Panc1 (cell line): ENCODE measurements at regions not wholly inside any gene's neighbourhood (a gene's known extent, or its start where the extent isn't known, plus 50 kb on each side); places are given as distances from the start of the nearest gene placed in this dataset.

Experiments used
- ATAC-seq: fragments of 200-7000 bp; cut with Tn5 transposase; 2 replicates; pipeline ENCODE4 v1.9.1; 2020; ENCODE audit warnings: mild to moderate bottlenecking, moderate library complexity
- BruUV-seq: library from RNA; stranded (reverse); fragments of 400-500 nt; replicated peaks from 2 replicates; lab custom pipeline; 2021; lab: Mats Ljungman, UMichigan
- CTCF ChIA-PET: fragments of 300-600 bp; sonication (Branson Sonifier 250); formaldehyde crosslinking; loops from one replicate; lab custom pipeline; 2022; ENCODE audit warnings: antibody characterized with exemption; lab: Charles Lee
- POLR2A ChIA-PET: fragments of 300-600 bp; sonication (Branson Sonifier 250); formaldehyde crosslinking; loops from one replicate; lab custom pipeline; 2022; ENCODE audit warnings: antibody characterized with exemption; lab: Charles Lee
- DNase-seq: peaks from one replicate; pipeline ENCODE4 v3.0.0-alpha.2; 2010; ENCODE audit warnings: low read depth, low spot score
- H3K27ac ChIP-seq: 2 replicates; pipeline ENCODE4 v1.5.1; 2011; ENCODE audit warnings: mild to moderate bottlenecking, low read length, inconsistent platforms
- H3K27me3 ChIP-seq: fragments of 200-500 bp; sonication (Bioruptor generic); 2 replicates; pipeline ENCODE4 v1.6.0; 2014; ENCODE audit warnings: low read length, inconsistent platforms; ENCODE audit not compliant: control insufficient read depth, insufficient read depth
- H3K36me3 ChIP-seq: fragments of 200-500 bp; sonication (Bioruptor generic); 2 replicates; pipeline ENCODE4 v1.5.1; 2014; ENCODE audit warnings: inconsistent platforms, mild to moderate bottlenecking, low read length, moderate library complexity; ENCODE audit not compliant: control insufficient read depth, insufficient read depth
- H3K4me1 ChIP-seq: 2 replicates; pipeline ENCODE4 v1.5.1; 2011; ENCODE audit warnings: inconsistent platforms, mild to moderate bottlenecking, low read length, moderate library complexity; ENCODE audit not compliant: control insufficient read depth, insufficient read depth
- H3K4me3 ChIP-seq, 2 experiments: 2 replicates each; pipeline ENCODE4 v1.5.1; 2011 to 2012; ENCODE audit warnings: low read depth in 2 of 2, low read length in 2 of 2, mild to moderate bottlenecking in 2 of 2, inconsistent platforms in 1 of 2, moderate library complexity in 1 of 2
- H3K9me3 ChIP-seq: fragments of 200-500 bp; sonication (Bioruptor generic); 2 replicates; pipeline ENCODE4 v1.5.1; 2014; ENCODE audit warnings: low read depth, mild to moderate bottlenecking, inconsistent platforms, low read length, moderate library complexity; ENCODE audit not compliant: control insufficient read depth, insufficient read depth
- POLR2AphosphoS5 ChIP-seq: IDR thresholded peaks from 2 replicates; pipeline ENCODE4 v1.6.1; 2012; ENCODE audit warnings: mild to moderate bottlenecking, low read depth, low read length, moderate library complexity
- SIN3A ChIP-seq: IDR thresholded peaks from 2 replicates; pipeline ENCODE4 v1.6.1; 2012; ENCODE audit warnings: low read depth, mild to moderate bottlenecking, low read length, moderate library complexity, borderline replicate concordance; ENCODE audit not compliant: insufficient read depth
- TCF7L2 ChIP-seq: IDR thresholded peaks from 2 replicates; pipeline ENCODE4 v1.6.1; 2011; ENCODE audit warnings: mild to moderate bottlenecking, low read depth, low read length, inconsistent platforms
- in situ Hi-C: cut with HindIII; loops from 2 replicates; pipeline ENCODE4 v1.10.0; 2016; ENCODE audit warnings: low sequenced_read_pairs, low pct_unique_long_range_greater_than_20kb
- intact Hi-C: fragments of 100-400 bp; cut with micrococcal nuclease; formaldehyde crosslinking; loops from one replicate; pipeline ENCODE4 v1.10.0; 2022; ENCODE audit not compliant: unreplicated experiment
- TF ChIP-seq, protein P1 (sequence below): fragments of 450-650 bp; IDR thresholded peaks from 2 replicates; pipeline ENCODE4 v1.5.1; 2017; ENCODE audit warnings: mild to moderate bottlenecking
- TF ChIP-seq, protein P2 (sequence below), 2 experiments: IDR thresholded peaks; 2 replicates each; pipeline ENCODE4 v1.6.1; 2011 to 2012; ENCODE audit warnings: low read depth in 2 of 2, control low read depth in 1 of 2, low read length in 1 of 2, mild to moderate bottlenecking in 1 of 2, moderate library complexity in 1 of 2; ENCODE audit not compliant: insufficient read depth in 1 of 2

DNA sequence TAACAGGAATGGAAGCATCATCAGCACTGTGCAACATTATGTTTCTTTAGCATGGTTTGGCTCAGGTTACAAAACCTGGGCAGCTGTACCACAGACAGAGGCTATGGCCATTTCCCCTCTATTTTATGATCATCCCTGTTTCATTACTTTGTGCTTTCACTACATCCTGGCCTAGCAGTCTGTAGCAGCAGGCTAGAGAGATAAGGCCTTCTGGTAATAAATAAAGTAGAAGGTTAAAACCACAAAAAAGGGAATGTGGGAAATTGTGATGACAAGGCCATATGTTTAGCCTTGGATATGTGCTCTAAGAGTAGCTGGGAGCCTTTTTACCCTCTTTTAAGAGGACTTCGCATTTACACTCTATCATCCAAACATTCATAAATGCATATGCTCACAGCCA lies 266.2 kb upstream of the PHF14 start:
- intact Hi-C loops: no loop called here
- BruUV-seq: no TSS peak

DNA sequence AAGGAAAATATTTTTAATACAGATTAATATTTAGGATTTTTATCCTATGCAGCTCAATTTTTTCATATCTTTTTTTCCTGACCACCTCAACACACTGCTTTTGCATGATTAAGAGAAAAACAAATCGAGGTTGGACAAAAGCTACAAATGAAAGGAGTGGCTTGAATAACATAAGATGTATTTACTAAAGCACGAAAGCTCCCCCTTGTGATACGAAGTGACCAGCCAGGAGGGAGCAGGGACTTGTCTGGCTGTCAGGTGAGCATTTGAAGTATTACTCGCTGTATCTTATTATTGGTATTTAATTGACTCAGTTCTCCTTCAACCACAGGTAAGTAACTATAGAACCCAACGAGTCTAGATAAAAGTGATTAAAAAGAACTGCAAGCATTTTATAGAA lies 265.2 kb upstream of the PHF14 start:
- in situ Hi-C loops (no loop called here), intact Hi-C loops (no loop called here)
- Histone ChIP-seq H3K27ac (no peak overlapping the region), H3K9me3 (no peaks in the 10 kb centered on the region), H3K36me3 (no peaks in the 10 kb centered on the region), H3K27me3 (no peaks in the 10 kb centered on the region), H3K4me1 (no peaks in the 10 kb centered on the region), H3K4me3 (no peak overlapping the region)
- CTCF ChIA-PET: no interaction called here
- ATAC-seq (no peak), DNase-seq (peak; percentile 10)
- BruUV-seq: no TSS peak
- TF ChIP-seq SIN3A (no peak), TCF7L2 (no peak), POLR2AphosphoS5 (no peak)
- TF ChIP-seq, protein P1, sequence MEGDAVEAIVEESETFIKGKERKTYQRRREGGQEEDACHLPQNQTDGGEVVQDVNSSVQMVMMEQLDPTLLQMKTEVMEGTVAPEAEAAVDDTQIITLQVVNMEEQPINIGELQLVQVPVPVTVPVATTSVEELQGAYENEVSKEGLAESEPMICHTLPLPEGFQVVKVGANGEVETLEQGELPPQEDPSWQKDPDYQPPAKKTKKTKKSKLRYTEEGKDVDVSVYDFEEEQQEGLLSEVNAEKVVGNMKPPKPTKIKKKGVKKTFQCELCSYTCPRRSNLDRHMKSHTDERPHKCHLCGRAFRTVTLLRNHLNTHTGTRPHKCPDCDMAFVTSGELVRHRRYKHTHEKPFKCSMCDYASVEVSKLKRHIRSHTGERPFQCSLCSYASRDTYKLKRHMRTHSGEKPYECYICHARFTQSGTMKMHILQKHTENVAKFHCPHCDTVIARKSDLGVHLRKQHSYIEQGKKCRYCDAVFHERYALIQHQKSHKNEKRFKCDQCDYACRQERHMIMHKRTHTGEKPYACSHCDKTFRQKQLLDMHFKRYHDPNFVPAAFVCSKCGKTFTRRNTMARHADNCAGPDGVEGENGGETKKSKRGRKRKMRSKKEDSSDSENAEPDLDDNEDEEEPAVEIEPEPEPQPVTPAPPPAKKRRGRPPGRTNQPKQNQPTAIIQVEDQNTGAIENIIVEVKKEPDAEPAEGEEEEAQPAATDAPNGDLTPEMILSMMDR: peak; percentile 40; the same call in 1 of the 2 replicates
- TF ChIP-seq, protein P2, sequence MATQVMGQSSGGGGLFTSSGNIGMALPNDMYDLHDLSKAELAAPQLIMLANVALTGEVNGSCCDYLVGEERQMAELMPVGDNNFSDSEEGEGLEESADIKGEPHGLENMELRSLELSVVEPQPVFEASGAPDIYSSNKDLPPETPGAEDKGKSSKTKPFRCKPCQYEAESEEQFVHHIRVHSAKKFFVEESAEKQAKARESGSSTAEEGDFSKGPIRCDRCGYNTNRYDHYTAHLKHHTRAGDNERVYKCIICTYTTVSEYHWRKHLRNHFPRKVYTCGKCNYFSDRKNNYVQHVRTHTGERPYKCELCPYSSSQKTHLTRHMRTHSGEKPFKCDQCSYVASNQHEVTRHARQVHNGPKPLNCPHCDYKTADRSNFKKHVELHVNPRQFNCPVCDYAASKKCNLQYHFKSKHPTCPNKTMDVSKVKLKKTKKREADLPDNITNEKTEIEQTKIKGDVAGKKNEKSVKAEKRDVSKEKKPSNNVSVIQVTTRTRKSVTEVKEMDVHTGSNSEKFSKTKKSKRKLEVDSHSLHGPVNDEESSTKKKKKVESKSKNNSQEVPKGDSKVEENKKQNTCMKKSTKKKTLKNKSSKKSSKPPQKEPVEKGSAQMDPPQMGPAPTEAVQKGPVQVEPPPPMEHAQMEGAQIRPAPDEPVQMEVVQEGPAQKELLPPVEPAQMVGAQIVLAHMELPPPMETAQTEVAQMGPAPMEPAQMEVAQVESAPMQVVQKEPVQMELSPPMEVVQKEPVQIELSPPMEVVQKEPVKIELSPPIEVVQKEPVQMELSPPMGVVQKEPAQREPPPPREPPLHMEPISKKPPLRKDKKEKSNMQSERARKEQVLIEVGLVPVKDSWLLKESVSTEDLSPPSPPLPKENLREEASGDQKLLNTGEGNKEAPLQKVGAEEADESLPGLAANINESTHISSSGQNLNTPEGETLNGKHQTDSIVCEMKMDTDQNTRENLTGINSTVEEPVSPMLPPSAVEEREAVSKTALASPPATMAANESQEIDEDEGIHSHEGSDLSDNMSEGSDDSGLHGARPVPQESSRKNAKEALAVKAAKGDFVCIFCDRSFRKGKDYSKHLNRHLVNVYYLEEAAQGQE (IDR thresholded peaks at IDR 0.05; ENCODE audit: insufficient read depth in 1 of 2, low read depth in 2 of 2, low read length in 1 of 2): no peak
- POLR2A ChIA-PET: no interaction called here

More for the DNA sequence above, 266.2 kb upstream of the PHF14 start:
- CTCF ChIA-PET: no interaction called here
- Histone ChIP-seq H3K4me1 (no peaks in the 10 kb centered on the region), H3K27me3 (no peaks in the 10 kb centered on the region), H3K36me3 (no peaks in the 10 kb centered on the region), H3K9me3 (no peaks in the 10 kb centered on the region), H3K4me3 (no peak overlapping the region), H3K27ac (no peak overlapping the region)
- TF ChIP-seq, protein P1: no peak
- TF ChIP-seq TCF7L2 (no peak), POLR2AphosphoS5 (no peak), SIN3A (no peak)
- TF ChIP-seq, protein P2 (IDR thresholded peaks at IDR 0.05; ENCODE audit: insufficient read depth in 1 of 2, low read depth in 2 of 2, low read length in 1 of 2): no peak
- DNase-seq (no peak), ATAC-seq (no peak)
- in situ Hi-C loops: no loop called here
- POLR2A ChIA-PET: no interaction called here
